Fibroblast of peridontal ligament (primary cell): ENCODE measurements at regions not wholly inside any gene's neighbourhood (a gene's known extent, or its start where the extent isn't known, plus 50 kb on each side); places are given as distances from the start of the nearest gene placed in this dataset.

Experiments used
- DNase-seq: peaks from one replicate; pipeline ENCODE4 v3.0.0-alpha.2; 2010; ENCODE audit errors: extremely low read depth

DNA sequence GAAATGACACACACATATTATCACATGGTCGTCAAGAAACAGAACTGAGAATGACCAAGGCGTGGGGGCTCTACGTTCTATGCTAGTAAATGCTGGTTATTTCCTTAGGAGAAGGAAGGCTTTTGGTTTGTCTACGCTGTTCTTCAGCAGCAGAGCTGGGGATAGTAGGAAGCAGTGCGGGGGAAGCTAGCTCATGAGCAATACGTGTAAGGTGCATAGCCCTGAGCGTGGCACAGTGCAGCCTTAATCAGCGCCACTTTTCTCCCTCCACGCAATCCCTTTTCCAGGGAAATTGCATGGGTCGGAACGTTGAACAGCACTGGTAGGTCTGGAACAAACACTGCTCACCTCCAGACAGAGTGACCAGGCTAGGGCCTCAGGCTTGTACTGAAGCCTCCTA lies 199.6 kb upstream of the FBXO11 start:
- no peak for DNase-seq

DNA sequence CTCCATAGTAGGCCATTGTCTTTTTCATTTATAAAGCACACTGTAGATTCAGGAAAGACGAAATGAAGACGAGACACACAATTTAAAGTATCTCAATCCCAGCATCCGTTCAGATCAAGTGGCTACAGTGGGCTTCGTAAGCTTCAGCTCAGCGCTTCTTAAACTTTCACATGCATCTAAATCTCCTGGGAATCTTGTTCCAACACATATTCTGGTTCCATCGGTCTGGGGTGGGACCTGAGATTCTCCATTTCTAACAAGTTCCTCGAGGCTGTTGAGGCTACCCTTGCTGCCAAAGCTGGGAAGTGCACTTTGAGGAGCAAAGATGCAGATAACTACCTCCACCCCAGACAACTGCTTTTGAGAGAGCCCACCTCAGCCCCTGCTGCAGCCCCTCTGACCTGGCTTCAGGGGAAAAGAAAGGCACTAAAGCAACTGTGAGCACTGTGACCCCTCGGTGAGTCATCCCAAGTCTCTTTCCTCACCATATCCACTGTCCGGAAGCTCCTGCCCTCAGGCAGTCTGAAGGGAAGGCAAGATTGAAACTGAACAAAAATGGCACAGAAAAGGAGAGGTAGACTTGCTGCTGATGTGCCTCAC lies 201.1 kb upstream of the FBXO11 start:
- peak; percentile 50 for DNase-seq

DNA sequence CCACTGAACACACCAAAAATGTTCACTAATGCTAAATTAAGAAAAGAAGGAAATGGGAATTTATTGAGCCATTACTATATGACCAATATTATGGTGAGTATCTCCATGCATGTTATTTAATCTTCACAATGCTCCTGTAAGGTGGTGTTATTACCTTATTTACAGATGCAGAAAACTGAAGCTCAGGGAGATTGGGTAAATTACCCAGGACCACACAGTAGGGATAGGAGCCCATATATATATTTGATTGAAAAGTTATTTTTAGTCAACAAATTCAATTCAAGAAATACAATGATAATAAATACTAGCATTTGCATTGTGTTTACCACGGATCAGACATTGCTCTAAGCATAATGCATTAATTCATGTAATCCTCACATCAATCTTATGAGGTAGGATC lies 202.2 kb upstream of the FBXO11 start:
- no peak for DNase-seq

DNA sequence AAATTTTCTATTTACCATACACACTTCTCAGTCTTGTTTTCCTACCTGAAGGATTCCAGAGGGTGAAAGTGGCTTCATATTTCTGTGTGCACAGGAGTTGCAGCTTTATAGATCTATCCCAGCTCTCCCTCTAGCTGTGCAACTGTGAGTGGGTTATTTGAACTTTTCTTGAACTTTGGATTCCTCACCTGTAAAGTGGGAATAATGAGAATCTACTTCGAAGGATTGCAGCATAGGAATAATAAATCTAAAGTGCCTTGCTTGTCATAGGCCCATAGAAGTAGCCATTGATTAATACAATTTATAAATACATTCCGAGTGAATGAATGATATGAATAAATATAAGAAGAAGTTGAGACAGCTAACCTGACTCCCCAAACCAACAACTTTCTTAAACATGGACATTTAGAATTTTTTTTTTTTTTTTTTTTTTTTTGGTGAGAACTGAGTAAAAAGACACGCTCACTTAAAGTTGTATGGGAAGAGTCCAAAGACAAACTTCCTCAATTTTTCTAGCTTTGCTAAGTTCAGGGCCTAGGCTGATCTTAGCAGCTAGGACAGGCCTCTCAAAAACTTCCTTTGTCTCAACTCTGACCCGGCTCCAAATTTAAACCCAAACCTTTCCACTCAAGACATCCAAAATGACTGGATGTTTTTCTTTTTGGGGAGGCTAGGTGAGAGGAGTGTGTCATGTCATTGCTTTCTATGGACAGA lies 203.3 kb upstream of the FBXO11 start:
- no peak for DNase-seq

DNA sequence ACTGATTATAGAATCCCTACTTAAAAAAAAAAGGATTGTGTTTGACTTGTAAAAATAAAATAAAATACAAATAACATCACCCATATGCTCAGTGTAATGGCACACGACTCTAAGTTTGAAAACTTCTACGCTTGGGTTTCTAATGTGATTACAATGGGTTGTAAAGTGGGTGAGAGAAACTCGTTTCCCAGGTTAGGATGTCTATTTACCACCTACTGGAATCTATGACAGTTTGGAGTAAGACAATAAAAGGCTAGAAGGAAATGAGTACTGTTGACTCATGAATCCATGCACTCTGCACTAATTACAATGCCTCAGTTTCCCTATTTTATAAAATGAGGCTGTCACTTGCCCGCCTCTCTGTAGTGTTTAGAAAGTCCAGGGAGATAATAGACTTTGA lies 204.0 kb upstream of the FOXN2 start:
- no peak for DNase-seq

DNA sequence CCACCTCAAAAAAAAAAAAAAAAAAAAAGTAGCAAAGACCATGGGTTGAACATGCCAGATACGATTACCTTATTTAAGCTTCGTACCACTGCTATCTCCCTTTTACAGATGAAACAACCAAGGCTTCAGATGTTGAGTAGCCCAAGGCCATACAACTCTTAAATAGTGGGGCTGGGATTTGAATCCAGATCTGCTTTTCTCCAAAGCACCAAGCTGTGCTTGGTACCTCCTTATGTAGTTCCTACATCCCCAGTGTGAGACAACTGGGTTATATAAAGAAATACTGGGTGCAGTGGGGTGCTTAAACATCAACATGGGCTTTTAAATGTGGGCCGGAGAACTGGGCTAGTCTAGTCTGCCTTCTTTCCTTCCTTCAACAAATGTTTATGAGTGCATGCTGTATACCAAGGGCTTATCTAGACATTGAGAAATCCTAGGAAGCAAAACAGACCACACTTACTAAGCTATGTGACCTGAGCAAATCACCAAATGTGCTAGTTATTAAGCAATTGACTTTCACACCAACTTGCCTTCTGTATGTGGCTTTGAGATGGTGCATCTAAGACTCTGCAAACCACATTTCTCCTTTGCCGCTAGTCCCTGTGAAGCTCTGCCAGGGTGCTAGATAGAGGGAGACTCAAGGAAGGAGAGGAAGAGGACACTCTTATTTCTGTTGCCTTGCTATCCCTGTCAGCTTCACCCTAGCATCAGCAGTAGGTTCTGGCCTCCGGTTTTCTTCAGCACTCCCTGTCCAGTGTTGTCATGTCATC lies 201.4 kb upstream of the FOXN2 start:
- DNase-seq: no peak

DNA sequence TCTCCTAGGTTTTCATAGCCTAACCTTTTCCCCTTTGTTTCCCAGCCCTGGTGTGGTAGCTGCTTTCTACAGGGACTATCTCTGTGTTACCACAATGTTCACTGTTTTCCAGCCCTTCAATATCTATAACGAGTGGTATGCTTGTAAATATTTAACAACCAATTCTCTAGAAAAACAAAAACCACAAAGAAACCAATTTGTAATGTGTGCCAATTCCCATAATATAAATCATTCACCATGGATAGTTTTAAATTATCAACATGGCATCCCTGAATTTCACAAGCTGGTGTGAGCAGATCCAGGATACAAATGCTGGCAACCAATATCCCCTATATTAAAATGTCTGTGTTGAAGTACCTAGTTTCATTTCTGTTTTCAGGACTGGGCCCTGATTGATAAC lies 200.7 kb upstream of the FOXN2 start:
- no peak for DNase-seq

DNA sequence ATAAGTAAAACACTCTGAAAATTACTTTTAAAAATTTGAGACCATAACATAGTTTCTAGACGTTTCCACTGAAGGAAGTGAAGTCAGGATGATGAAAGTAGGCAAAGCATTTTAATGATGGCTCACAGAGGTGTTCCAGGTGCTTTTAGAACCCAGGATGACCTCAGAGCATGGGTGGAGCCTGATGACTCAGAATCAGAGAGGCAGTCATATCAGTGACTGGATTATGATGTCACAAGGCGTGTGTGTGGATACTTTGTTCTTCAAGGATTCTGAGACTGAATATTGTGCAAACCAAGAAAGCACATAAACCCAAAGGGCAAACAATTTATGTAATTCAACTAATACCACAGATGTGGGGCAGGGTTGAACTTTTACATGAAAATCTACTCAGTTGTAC lies 200.2 kb upstream of the FOXN2 start:
- peak; percentile 47 for DNase-seq

DNA sequence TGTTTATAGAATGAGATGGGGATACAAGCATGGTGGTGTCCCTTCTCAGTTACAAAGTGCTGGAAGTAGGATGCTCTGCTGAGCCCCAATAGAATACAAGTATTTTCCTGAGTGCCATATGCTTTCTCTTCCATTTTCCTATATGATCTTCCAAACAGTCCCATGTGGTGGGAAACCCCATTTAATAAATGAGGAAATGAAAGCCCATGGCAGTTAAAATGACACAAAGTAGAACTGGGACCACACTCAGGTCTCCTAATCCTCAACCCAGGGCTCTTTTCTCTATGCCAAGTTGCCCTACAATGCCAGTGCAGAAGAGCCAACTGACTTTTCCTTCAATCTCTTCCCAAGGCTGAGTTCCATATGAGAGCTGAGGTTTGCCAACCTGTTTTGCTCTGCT lies 198.0 kb upstream of the FOXN2 start:
- DNase-seq: no peak

DNA sequence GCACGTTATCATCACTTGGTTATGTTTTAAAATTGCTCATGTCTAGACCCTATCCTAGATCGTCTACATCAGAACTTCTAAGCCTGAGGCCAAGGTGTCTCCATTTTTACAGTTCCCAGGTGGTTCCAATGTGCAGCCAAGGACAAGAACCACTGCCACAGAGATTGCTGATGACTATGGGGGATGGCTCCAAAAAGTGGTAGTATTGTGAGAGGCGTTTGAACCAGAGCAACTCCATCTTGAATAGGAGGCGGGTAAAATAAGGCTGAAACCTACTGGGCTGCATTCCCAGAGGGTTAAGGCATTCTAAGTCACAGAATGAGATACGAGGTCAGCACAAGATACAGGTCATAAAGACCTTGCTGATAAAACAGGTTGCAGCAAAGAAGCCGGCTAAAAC lies 195.6 kb upstream of the FOXN2 start:
- DNase-seq: no peak

DNA sequence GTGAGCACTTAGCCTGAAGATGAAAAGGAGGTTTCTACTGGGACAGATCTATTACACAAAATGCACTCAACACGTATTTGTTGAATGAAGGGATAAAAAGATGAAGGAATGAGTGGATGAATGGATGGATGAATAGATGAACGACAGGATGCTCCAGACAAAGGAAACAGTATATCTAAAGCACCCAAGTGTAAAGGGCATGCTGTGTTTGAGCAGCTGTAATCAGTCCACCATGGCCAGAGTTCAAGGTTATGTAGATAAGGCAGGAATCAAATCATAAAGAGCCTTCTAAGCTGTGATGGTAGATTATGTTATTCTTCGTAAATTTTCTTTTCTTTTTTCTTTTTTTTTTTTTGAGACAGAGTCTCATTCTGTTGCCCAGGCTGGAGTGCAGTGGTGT lies 194.4 kb upstream of the FOXN2 start:
- no peak for DNase-seq

DNA sequence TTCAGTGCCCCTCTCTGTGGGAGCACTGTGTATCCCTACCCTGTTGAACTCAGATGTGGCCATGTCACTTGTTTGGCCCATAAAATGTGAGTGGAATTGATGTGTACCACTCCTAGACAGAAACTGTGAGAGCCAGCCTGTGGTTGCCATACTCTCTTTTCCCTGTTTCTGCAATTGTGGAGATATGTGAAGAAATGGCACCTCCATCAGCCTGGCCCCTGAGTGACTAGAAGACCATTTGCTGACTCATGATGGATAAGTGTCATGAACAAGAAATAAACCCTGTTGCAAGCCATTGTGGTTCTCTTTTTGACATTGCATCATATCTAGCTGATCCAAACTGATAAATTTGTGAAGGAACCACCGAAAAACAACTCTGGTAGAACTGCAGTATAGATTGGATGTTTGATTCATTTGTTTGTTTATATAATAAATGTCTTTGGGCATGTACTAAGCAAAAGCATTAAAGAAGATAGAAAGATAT lies 193.7 kb upstream of the FOXN2 start:
- DNase-seq: peak; percentile 17

DNA sequence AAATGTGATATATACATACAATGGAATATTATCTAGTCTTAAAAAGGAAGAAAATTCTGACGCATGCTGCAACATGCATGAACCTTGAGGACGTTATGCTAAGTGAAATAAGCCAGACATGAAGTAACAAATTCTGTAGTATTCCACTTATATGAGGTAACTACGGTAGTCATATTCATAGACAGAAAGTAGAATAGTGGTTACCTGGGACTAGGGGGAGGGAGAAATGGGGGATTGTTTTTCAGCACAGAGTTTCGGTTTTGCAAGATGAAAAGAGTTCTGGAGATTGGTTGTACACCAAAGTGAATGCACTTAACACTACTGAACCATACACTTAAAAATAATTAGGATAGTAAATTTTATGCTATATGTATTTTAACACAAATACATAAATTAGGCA lies 192.3 kb upstream of the FOXN2 start:
- DNase-seq: no peak

DNA sequence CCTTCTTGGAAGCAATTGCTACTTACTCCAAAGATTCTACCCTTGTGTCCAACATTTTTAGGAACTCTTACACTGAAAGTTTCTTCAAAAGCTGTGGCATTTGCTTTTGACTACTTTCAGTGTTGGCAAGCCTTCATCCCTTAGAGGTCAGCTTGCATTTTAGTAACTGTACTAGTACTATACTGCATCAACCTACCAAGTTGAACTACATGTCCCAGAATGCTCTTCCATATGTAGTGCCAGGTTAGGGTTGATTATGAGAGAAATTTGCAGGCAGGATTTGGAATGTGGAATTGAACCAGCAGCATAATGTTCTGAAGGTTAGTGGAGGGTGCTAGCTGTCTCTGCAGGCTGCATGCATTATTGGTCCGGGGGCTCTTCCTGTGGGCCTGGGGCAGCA lies 189.9 kb upstream of the FOXN2 start:
- no peak for DNase-seq

DNA sequence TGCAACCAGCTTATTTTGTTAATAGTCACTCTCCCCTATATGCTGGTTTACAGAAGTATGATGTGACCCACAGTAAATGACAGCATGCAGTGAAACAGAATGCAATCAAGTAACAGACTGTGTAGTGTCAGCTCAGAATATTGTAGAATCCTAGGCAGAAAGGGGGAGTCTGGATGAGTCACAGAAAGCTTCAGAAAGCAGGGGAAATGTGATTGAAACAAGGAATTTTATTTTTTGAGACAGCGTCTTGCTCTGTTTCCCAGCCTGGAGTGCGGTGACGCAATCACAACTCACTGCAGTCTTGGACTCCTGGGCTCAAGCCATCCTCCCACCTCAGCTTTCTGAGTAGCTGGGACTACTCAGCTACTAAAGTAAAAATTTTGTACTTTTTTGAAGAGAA lies 188.3 kb upstream of the FOXN2 start:
- peak; percentile 26 for DNase-seq

DNA sequence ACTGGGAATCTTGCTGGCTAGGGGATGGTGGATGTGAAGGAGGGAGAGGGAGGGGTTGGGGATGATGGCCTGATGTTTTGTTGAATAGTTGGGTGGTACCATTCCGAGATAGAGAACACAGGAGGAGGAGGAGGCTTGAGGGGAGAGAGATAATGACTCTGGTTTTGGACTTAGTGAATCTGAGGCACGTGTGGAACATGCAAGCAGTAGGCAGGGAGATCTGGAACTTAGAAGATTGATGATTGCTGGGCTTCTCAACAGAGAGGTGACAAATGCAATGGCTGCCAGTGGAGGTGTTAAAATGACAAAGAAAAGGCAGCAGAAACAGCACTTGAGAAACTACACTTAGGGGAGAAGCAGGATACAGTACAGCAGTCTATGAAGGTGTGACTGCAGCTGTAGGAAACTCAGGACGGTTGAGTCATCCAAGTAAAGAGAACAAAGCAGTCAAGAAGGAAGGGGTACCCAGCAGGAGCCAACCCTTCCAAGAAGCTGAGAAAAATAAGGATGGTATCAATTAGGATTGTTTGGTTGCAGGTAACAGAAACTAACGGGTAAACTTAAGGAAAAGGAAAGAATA lies 186.8 kb upstream of the FOXN2 start:
- no peak for DNase-seq

DNA sequence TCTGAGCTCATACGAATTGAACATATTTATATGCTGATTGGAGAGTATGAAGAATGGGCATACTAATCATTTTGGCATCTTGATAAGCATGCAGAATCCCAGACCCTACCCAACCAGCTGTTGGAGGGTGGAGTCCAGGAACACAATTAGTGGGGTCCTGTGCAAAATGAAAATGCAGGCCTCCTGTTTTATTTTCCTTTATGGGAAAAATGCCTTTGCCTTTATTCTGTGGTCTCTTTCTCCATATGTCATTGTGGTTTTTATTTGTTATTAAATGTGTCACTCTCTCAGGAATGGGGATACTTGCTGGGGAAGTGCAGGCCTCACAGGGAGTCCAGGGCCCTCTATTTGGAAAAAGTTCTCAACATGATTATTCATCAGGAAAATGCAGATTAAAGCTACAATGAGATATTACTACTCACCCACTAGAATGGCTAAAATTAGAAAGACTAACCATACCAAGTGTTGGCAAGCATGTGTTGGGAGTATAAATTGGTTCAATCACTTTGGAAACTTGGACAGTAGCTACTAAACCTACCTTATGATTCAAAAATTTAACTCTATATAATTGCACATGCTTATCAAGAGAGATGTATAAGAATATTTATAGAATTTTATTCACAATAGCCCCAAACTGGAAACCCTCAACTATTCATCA lies 185.1 kb upstream of the FOXN2 start:
- no peak for DNase-seq

DNA sequence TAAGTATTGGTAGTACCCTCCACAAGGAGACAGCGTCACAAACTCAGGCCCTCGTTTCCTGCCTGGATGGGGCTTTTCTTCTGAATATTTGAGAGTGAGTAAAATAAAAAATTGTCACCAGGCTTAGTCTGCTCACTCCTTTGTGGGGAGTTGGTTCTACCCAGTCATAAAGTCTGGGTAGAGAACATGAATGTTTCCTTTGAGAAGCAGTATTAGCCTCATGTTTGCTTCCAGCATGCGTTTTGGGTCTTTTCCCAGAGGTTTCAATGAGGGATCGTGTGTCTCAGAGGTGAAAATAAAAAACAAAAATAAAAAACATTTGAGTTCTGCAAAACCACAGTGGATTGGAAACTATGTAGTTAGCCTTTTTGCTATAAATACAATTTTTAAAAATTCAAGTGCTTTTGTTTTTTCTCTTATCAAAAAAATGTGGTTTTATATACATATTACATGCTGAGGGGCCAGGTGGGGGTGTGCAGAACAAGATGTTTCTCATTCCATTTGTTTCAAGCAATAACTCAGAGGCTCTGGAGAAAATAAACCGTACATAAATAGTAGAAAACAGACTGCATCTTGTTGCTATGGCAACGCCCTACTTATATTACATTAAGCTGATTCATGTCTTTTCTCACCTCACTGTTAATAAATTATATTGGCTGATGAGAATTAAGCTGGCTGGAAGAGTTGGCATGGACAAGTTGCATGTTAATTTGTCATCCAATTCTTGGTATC lies 182.8 kb upstream of the FOXN2 start:
- peak; percentile 44 for DNase-seq

DNA sequence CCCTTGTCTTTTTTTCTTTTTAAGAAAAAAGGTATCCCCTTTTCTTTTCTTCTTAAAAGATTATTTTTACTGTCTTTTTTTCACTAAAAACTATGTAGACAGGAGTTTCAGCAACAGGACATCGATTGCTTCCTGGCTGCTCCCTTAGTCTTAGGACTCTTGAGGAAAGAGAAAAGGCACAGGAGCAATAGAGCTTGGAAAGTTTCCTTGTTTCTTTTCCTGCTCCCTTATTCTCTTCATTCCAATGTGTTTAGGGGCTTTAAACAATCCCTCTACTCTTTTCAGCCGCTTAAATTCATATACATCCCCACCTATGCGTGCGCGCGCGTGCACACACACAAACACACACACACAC lies 182.2 kb upstream of the FOXN2 start:
- no peak for DNase-seq

DNA sequence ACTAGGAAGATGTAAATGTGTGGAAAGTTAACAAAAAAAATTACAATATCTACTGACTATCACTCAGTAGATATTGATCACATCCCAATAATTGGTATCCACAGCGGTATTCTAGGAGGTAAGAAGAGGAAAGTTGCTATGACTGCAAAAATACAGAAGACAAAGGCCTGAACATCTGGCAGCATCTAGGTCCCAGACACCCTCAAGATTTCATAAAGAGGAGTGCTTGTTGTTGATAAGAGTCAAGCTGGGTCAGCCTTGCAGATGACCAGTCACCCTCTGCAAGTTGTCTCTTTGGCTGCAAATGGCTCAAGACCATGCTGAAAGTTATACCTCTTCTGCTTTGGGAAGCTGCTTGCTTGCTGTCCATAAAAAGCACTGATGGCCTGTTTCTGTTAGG lies 179.8 kb upstream of the FOXN2 start:
- DNase-seq: no peak

DNA sequence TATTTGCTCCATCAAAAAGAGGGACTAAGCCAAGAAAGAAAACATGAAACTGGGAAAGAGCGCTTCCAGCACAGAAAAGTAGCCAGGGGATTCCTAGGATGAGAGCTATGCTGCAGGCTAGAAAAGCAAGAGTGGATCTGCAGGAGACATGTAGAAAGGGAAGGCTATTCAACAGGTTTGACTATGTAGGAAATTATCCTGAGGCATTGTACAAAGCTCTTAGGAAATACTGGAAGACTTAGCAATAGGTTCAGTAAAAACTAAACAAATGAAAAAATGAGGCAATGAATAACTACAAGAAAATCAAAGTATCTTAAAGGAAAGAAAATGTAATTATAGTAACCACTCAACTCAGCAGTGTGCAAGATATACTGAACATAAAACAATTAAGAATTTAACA lies 178.7 kb upstream of the FOXN2 start:
- no peak for DNase-seq

DNA sequence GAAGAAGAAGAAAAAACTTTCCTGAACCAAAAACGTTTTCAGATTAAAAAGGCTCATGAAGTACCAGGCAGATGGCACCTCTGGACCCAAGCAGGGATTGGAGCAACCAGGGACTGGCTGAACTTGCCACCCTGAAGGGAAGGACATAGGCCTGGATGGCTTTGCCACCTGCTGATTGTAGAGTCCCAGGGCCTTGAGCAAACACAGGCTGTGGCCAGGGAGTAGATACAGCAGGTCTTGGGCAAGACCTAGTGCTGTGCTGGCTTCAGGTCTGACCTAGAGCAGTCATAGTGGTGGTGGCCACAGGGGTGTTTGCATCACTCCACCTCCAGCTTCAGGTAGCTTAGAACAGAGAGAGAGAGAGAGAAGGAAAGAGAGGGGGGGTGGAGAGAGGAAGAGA lies 176.7 kb upstream of the FOXN2 start:
- no peak for DNase-seq
